ENCODE measurements at regions not wholly inside any gene's neighbourhood (a gene's known extent, or its start where the extent isn't known, plus 50 kb on each side); places are given as distances from the start of the nearest gene placed in this dataset.

- TF ChIP-seq ZNF654 (tag by site-specific recombination; IDR thresholded peaks at IDR 0.05; ENCODE audit: low read depth) (peak; percentile 20), SP7 (tag by site-specific recombination; IDR thresholded peaks at IDR 0.05) (no peak), ZNF768 (tag by site-specific recombination; IDR thresholded peaks at IDR 0.05) (no peak), ZNF248 (tag by site-specific recombination; IDR thresholded peaks at IDR 0.05) (no peak)
- Histone ChIP-seq H3K4me1 (ENCODE audit: control insufficient read depth, insufficient read depth, low read length) (peaks cover 6% of the 10 kb centered on the region; the same call in 1 of the 2 replicates), H3K27ac (ENCODE audit: extremely low read depth, low read depth, low read length) (no peak overlapping the region), H3K4me3 (ENCODE audit: low read depth, low read length) (no peak overlapping the region), H3K9me3 (ENCODE audit: control insufficient read depth, insufficient read depth, low read depth, low read length) (no peaks in the 10 kb centered on the region), H3K36me3 (ENCODE audit: control insufficient read depth in 2 of 2, insufficient read depth in 1 of 2, low read length in 2 of 2) (no peaks in the 10 kb centered on the region)
- POLR2A ChIA-PET: interaction anchor here (0.6 kb wide), 1 partner anchor 326 kb away, joined by 4 read pairs; no protein-coding TSS in a partner anchor
- CTCF ChIA-PET: interaction anchor here (0.5 to 1.1 kb wide), 5 partner anchors 27 to 312 kb away, joined by 3 to 4 read pairs (median 3); no protein-coding TSS in a partner anchor
These were observed 117.0 kb downstream of the KDR start for GRCh38 chr4:55008166-55009056.

DNA sequence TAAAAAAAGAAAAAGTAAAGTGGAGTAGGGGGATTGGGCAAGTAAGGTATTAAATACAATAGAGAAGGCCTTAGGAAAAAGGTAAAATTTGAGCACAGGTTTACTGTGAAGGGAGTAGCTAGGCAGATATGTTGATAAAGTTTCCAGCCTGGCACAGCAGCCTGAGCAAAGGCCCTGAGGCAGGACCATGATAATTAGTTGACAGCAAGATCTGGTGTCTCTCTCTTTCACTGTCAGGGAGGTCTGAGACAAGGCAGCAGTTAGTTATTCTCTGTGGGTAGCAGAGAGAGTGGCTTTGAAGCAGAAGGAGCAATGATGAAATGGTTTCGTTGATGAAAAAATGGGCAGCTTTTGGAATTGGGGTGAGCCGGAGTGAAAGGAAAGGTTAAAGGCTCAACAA, 119.5 kb downstream of the KDR start:
- TF ChIP-seq PRDM6 (tag by site-specific recombination; IDR thresholded peaks at IDR 0.05) (no peak), ZNF623 (tag by site-specific recombination; IDR thresholded peaks at IDR 0.05) (peak; percentile 53)
- CTCF ChIA-PET: no interaction called here
- Histone ChIP-seq H3K36me3 (ENCODE audit: control insufficient read depth in 2 of 2, insufficient read depth in 1 of 2, low read length in 2 of 2) (no peaks in the 10 kb centered on the region), H3K4me3 (ENCODE audit: low read depth, low read length) (no peak overlapping the region), H3K9me3 (ENCODE audit: control insufficient read depth, insufficient read depth, low read depth, low read length) (no peaks in the 10 kb centered on the region), H3K27ac (ENCODE audit: extremely low read depth, low read depth, low read length) (no peak overlapping the region), H3K4me1 (ENCODE audit: control insufficient read depth, insufficient read depth, low read length) (no peaks in the 10 kb centered on the region)
- POLR2A ChIA-PET: no interaction called here

- Histone ChIP-seq H3K4me1 (ENCODE audit: control insufficient read depth, insufficient read depth, low read length) (no peaks in the 10 kb centered on the region), H3K36me3 (ENCODE audit: control insufficient read depth in 2 of 2, insufficient read depth in 1 of 2, low read length in 2 of 2) (no peaks in the 10 kb centered on the region), H3K4me3 (ENCODE audit: low read depth, low read length) (no peak overlapping the region), H3K9me3 (ENCODE audit: control insufficient read depth, insufficient read depth, low read depth, low read length) (no peaks in the 10 kb centered on the region), H3K27ac (ENCODE audit: extremely low read depth, low read depth, low read length) (no peak overlapping the region)
- POLR2A ChIA-PET: no interaction called here
- CTCF ChIA-PET: no interaction called here
- no peak for TF ChIP-seq KLF8 (tag by site-specific recombination; IDR thresholded peaks at IDR 0.05)
- no peak for TF ChIP-seq ZNF544 (tag by site-specific recombination; IDR thresholded peaks at IDR 0.05)
- TF ChIP-seq HOXD13 (CRISPR knock-in tag; IDR thresholded peaks at IDR 0.05; ENCODE audit: borderline replicate concordance): no peak
- TF ChIP-seq TCF7L2 (IDR thresholded peaks at IDR 0.05; ENCODE audit: borderline replicate concordance, low read depth, low read length): no peak
- no peak for TF ChIP-seq ZSCAN4 (tag by site-specific recombination; IDR thresholded peaks at IDR 0.05)
- TF ChIP-seq, protein P1, sequence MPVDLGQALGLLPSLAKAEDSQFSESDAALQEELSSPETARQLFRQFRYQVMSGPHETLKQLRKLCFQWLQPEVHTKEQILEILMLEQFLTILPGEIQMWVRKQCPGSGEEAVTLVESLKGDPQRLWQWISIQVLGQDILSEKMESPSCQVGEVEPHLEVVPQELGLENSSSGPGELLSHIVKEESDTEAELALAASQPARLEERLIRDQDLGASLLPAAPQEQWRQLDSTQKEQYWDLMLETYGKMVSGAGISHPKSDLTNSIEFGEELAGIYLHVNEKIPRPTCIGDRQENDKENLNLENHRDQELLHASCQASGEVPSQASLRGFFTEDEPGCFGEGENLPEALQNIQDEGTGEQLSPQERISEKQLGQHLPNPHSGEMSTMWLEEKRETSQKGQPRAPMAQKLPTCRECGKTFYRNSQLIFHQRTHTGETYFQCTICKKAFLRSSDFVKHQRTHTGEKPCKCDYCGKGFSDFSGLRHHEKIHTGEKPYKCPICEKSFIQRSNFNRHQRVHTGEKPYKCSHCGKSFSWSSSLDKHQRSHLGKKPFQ (tag by site-specific recombination; IDR thresholded peaks at IDR 0.05): no peak
- no peak for TF ChIP-seq ZBTB17 (tag by site-specific recombination; IDR thresholded peaks at IDR 0.05)
- TF ChIP-seq MZF1 (tag by site-specific recombination; IDR thresholded peaks at IDR 0.05; ENCODE audit: borderline replicate concordance): no peak
- TF ChIP-seq ZNF513 (tag by site-specific recombination; IDR thresholded peaks at IDR 0.05): no peak
- TF ChIP-seq ZNF335 (tag by site-specific recombination; conservative IDR thresholded peaks at IDR 0.05): no peak
- TF ChIP-seq ZSCAN23 (tag by site-specific recombination; IDR thresholded peaks at IDR 0.05): no peak
- TF ChIP-seq, protein P2, sequence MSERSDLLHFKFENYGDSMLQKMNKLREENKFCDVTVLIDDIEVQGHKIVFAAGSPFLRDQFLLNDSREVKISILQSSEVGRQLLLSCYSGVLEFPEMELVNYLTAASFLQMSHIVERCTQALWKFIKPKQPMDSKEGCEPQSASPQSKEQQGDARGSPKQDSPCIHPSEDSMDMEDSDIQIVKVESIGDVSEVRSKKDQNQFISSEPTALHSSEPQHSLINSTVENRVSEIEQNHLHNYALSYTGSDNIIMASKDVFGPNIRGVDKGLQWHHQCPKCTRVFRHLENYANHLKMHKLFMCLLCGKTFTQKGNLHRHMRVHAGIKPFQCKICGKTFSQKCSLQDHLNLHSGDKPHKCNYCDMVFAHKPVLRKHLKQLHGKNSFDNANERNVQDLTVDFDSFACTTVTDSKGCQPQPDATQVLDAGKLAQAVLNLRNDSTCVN (tag by site-specific recombination; optimal IDR thresholded peaks at IDR 0.05): no peak
- no peak for TF ChIP-seq ZNF248 (tag by site-specific recombination; IDR thresholded peaks at IDR 0.05)
- TF ChIP-seq ZNF664 (tag by site-specific recombination; IDR thresholded peaks at IDR 0.05): no peak
- no peak for TF ChIP-seq ZNF792 (tag by site-specific recombination; IDR thresholded peaks at IDR 0.05)
- TF ChIP-seq ZNF148 (tag by site-specific recombination; IDR thresholded peaks at IDR 0.05; ENCODE audit: borderline replicate concordance): no peak
These were observed 120.6 kb downstream of the KDR start for GRCh38 chr4:55004831-55005230.

Data from HEK293 (cell line).